SK-N-SH treated with all-trans-retinoic acid at 6 μM for 48 hours (cell line): ENCODE measurements at regions not wholly inside any gene's neighbourhood (a gene's known extent, or its start where the extent isn't known, plus 50 kb on each side); places are given as distances from the start of the nearest gene placed in this dataset.
"Not testable (repeated sequence)": the region's sequence is repeated elsewhere in the genome, so short reads cannot be mapped to it uniquely, and the experiment has no call there.

Experiments
- ATAC-seq: fragments of 200-7000 bp; cut with Tn5 transposase; 3 replicates; pipeline ENCODE4 v1.9.1; 2020; ENCODE audit warnings: mild to moderate bottlenecking, moderate library complexity
- ARNTL ChIP-seq: fragments of 450-650 bp; formaldehyde crosslinking; IDR thresholded peaks from 2 replicates; pipeline ENCODE4 v1.5.0; 2020; ENCODE audit warnings: low read depth, mild to moderate bottlenecking, moderate library complexity, borderline replicate concordance
- BACH2 ChIP-seq: fragments of 250-450 bp; sonication (Bioruptor Pico); IDR thresholded peaks from 2 replicates; pipeline ENCODE4 v1.9.0; 2021; ENCODE audit warnings: mild to moderate bottlenecking, borderline replicate concordance
- CREB5 ChIP-seq: fragments of 250-450 bp; sonication (Bioruptor Pico); IDR thresholded peaks from 2 replicates; pipeline ENCODE4 v1.5.1; 2020; ENCODE audit warnings: low read depth, mild to moderate bottlenecking, moderate library complexity
- CSDC2 ChIP-seq: fragments of 250-450 bp; sonication (Bioruptor Pico); IDR thresholded peaks from 2 replicates; pipeline ENCODE4 v1.5.0; 2020; ENCODE audit warnings: mild to moderate bottlenecking, moderate library complexity
- CSRNP3 ChIP-seq: fragments of 250-450 bp; sonication (Bioruptor Pico); IDR thresholded peaks from 2 replicates; pipeline ENCODE4 v1.5.1; 2021; ENCODE audit warnings: mild to moderate bottlenecking, moderate library complexity
- ESRRG ChIP-seq: fragments of 250-450 bp; sonication (Bioruptor Pico); IDR thresholded peaks from 2 replicates; pipeline ENCODE4 v1.6.1; 2021; ENCODE audit warnings: mild to moderate bottlenecking
- GLIS3 ChIP-seq: fragments of 250-450 bp; sonication (Bioruptor Pico); IDR thresholded peaks from 2 replicates; pipeline ENCODE4 v1.5.0; 2020; ENCODE audit warnings: mild to moderate bottlenecking, moderate library complexity
- ISL1 ChIP-seq: fragments of 250-450 bp; sonication (Bioruptor Pico); IDR thresholded peaks from 2 replicates; pipeline ENCODE4 v2.1.2; 2022; ENCODE audit warnings: mild to moderate bottlenecking, moderate library complexity
- OSR1 ChIP-seq: fragments of 250-450 bp; sonication (Bioruptor Pico); IDR thresholded peaks from 2 replicates; pipeline ENCODE4 v1.8.0; 2022; ENCODE audit warnings: moderate library complexity, mild to moderate bottlenecking, inconsistent platforms
- PPARA ChIP-seq: fragments of 250-450 bp; sonication (Bioruptor Pico); IDR thresholded peaks from 2 replicates; pipeline ENCODE4 v1.5.0; 2020; ENCODE audit warnings: mild to moderate bottlenecking, borderline replicate concordance
- RARB ChIP-seq: fragments of 250-450 bp; sonication (Bioruptor Pico); IDR thresholded peaks from 2 replicates; pipeline ENCODE4 v1.8.0; 2021; ENCODE audit warnings: mild to moderate bottlenecking, moderate library complexity
- SNAI2 ChIP-seq: fragments of 250-450 bp; sonication (Bioruptor Pico); IDR thresholded peaks from 2 replicates; pipeline ENCODE4 v1.5.0; 2020; ENCODE audit warnings: mild to moderate bottlenecking, moderate library complexity
- TCF4 ChIP-seq: fragments of 250-450 bp; sonication (Bioruptor Pico); IDR thresholded peaks from 2 replicates; pipeline ENCODE4 v1.8.0; 2021; ENCODE audit warnings: mild to moderate bottlenecking, moderate library complexity, borderline replicate concordance
- TOX ChIP-seq: fragments of 250-450 bp; sonication (Bioruptor Pico); IDR thresholded peaks from 2 replicates; pipeline ENCODE4 v1.8.0; 2021; ENCODE audit warnings: mild to moderate bottlenecking, moderate library complexity, borderline replicate concordance
- ZC3H10 ChIP-seq: fragments of 250-450 bp; sonication (Bioruptor Pico); IDR thresholded peaks from 2 replicates; pipeline ENCODE4 v1.5.1; 2021; ENCODE audit warnings: mild to moderate bottlenecking, moderate library complexity
- ZFP3 ChIP-seq: fragments of 250-450 bp; sonication (Bioruptor Pico); IDR thresholded peaks from 2 replicates; pipeline ENCODE4 v1.5.0; 2020; ENCODE audit warnings: mild to moderate bottlenecking, moderate library complexity
- ZFP30 ChIP-seq: fragments of 450-650 bp; formaldehyde crosslinking; IDR thresholded peaks from 2 replicates; pipeline ENCODE4 v1.5.0; 2022; ENCODE audit warnings: mild to moderate bottlenecking, moderate library complexity
- ZNF565 ChIP-seq: fragments of 450-650 bp; formaldehyde crosslinking; conservative IDR thresholded peaks from 2 replicates; pipeline ENCODE4 v1.5.0; 2020; ENCODE audit warnings: low read depth, mild to moderate bottlenecking, moderate library complexity
- ZNF70 ChIP-seq: fragments of 450-650 bp; formaldehyde crosslinking; IDR thresholded peaks from 2 replicates; pipeline ENCODE4 v1.5.0; 2020; ENCODE audit warnings: mild to moderate bottlenecking, moderate library complexity
- ZNF8 ChIP-seq: fragments of 450-650 bp; formaldehyde crosslinking; IDR thresholded peaks from 2 replicates; pipeline ENCODE4 v1.5.0; 2020; ENCODE audit warnings: mild to moderate bottlenecking, moderate library complexity
- TF ChIP-seq, protein P1 (sequence below): fragments of 250-450 bp; sonication (Bioruptor Pico); IDR thresholded peaks from 2 replicates; pipeline ENCODE4 v1.8.0; 2021; ENCODE audit warnings: low read depth, mild to moderate bottlenecking, moderate library complexity, borderline replicate concordance
- TF ChIP-seq, protein P2 (sequence below): fragments of 250-450 bp; sonication (Bioruptor Pico); IDR thresholded peaks from 2 replicates; pipeline ENCODE4 v1.8.0; 2020; ENCODE audit warnings: mild to moderate bottlenecking, moderate library complexity, borderline replicate concordance
- TF ChIP-seq, protein P3 (sequence below): fragments of 250-450 bp; sonication (Bioruptor Pico); IDR thresholded peaks from 2 replicates; pipeline ENCODE4 v1.5.0; 2020; ENCODE audit warnings: mild to moderate bottlenecking, moderate library complexity

- TF ChIP-seq, protein P1, sequence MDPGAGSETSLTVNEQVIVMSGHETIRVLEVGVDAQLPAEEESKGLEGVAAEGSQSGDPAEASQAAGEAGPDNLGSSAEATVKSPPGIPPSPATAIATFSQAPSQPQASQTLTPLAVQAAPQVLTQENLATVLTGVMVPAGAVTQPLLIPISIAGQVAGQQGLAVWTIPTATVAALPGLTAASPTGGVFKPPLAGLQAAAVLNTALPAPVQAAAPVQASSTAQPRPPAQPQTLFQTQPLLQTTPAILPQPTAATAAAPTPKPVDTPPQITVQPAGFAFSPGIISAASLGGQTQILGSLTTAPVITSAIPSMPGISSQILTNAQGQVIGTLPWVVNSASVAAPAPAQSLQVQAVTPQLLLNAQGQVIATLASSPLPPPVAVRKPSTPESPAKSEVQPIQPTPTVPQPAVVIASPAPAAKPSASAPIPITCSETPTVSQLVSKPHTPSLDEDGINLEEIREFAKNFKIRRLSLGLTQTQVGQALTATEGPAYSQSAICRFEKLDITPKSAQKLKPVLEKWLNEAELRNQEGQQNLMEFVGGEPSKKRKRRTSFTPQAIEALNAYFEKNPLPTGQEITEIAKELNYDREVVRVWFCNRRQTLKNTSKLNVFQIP: no peak
- TF ChIP-seq ZNF8 (CRISPR knock-in tag): no peak
- TF ChIP-seq OSR1: no peak
Measured at GRCh38 chr2:215633360-215633759, 197.5 kb upstream of the FN1 start (continued).

DNA sequence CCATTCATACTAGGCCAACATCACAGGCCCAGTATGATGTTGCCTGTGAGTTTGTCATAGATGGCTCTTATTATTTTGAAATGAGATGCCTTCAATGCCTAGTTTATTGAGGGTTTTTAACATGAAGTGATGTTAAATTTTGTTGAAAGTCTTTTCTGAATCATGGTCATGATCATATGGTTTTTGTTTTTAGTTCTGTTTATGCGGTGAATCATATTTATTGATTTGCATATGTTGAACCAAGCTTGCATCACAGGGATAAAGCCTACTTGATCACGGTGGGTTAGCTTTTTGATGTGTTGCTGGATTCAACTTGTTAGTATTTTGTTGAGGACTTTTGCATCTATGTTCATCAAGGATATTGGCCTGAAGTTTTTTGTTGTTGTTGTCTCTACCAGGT lies 195.8 kb upstream of the FN1 start:
- ATAC-seq: no peak
- no peak for TF ChIP-seq ZFP3
- no peak for TF ChIP-seq ZC3H10 (CRISPR knock-in tag)
- no peak for TF ChIP-seq ZNF8 (CRISPR knock-in tag)
- no peak for TF ChIP-seq ZNF70 (CRISPR knock-in tag)
- no peak for TF ChIP-seq OSR1

DNA sequence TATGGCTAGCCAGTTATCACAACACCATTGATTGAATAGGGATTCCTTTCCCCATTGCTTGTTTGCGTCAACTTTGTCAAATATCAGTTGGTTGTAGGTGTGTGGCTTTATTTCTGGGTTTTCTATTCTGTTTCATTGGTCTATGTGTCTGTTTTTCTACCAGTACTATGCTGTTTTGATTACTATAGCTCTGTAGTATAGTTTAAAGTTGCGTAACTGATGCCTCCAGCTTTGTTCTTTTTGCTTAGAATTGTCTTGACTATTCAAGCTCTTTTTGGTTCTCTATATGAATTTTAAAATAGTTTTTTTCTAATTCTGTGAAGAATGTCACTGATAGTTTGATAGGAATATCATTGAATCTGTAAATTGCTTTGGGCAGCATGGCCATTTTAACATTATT lies 194.9 kb upstream of the FN1 start:
- ATAC-seq: not testable (repeated sequence)

- TF ChIP-seq GLIS3 (CRISPR knock-in tag): no peak
- no peak for TF ChIP-seq ISL1 (CRISPR knock-in tag)
- TF ChIP-seq ARNTL (CRISPR knock-in tag): no peak
- TF ChIP-seq, protein P2, sequence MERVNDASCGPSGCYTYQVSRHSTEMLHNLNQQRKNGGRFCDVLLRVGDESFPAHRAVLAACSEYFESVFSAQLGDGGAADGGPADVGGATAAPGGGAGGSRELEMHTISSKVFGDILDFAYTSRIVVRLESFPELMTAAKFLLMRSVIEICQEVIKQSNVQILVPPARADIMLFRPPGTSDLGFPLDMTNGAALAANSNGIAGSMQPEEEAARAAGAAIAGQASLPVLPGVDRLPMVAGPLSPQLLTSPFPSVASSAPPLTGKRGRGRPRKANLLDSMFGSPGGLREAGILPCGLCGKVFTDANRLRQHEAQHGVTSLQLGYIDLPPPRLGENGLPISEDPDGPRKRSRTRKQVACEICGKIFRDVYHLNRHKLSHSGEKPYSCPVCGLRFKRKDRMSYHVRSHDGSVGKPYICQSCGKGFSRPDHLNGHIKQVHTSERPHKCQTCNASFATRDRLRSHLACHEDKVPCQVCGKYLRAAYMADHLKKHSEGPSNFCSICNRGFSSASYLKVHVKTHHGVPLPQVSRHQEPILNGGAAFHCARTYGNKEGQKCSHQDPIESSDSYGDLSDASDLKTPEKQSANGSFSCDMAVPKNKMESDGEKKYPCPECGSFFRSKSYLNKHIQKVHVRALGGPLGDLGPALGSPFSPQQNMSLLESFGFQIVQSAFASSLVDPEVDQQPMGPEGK: no peak
- no peak for TF ChIP-seq ZNF70 (CRISPR knock-in tag)
- TF ChIP-seq ZNF8 (CRISPR knock-in tag): no peak
- ATAC-seq: no peak
Measured at GRCh38 chr2:215627771-215628170, 191.9 kb upstream of the FN1 start.

- ATAC-seq: no peak
- TF ChIP-seq BACH2 (CRISPR knock-in tag) (no peak), CSDC2 (CRISPR knock-in tag) (no peak), CREB5 (CRISPR knock-in tag) (no peak), TOX (no peak), GLIS3 (CRISPR knock-in tag) (no peak), ZC3H10 (CRISPR knock-in tag) (no peak), TCF4 (CRISPR knock-in tag) (no peak), ZNF565 (no peak), ESRRG (CRISPR knock-in tag) (no peak), ARNTL (CRISPR knock-in tag) (no peak), ZFP30 (CRISPR knock-in tag) (no peak), ZFP3 (no peak), OSR1 (no peak), RARB (CRISPR knock-in tag) (no peak), SNAI2 (CRISPR knock-in tag) (no peak), CSRNP3 (CRISPR knock-in tag) (no peak), ZNF70 (CRISPR knock-in tag) (no peak), PPARA (CRISPR knock-in tag) (no peak)
- TF ChIP-seq, protein P2: no peak
- TF ChIP-seq, protein P3, sequence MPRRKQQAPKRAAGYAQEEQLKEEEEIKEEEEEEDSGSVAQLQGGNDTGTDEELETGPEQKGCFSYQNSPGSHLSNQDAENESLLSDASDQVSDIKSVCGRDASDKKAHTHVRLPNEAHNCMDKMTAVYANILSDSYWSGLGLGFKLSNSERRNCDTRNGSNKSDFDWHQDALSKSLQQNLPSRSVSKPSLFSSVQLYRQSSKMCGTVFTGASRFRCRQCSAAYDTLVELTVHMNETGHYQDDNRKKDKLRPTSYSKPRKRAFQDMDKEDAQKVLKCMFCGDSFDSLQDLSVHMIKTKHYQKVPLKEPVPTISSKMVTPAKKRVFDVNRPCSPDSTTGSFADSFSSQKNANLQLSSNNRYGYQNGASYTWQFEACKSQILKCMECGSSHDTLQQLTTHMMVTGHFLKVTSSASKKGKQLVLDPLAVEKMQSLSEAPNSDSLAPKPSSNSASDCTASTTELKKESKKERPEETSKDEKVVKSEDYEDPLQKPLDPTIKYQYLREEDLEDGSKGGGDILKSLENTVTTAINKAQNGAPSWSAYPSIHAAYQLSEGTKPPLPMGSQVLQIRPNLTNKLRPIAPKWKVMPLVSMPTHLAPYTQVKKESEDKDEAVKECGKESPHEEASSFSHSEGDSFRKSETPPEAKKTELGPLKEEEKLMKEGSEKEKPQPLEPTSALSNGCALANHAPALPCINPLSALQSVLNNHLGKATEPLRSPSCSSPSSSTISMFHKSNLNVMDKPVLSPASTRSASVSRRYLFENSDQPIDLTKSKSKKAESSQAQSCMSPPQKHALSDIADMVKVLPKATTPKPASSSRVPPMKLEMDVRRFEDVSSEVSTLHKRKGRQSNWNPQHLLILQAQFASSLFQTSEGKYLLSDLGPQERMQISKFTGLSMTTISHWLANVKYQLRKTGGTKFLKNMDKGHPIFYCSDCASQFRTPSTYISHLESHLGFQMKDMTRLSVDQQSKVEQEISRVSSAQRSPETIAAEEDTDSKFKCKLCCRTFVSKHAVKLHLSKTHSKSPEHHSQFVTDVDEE (CRISPR knock-in tag): no peak
- TF ChIP-seq, all 23 proteins: peak for 0
Measured at GRCh38 chr2:215626812-215627281, 191.0 kb upstream of the FN1 start.
